ENCODE measurements at regions not wholly inside any gene's neighbourhood (a gene's known extent, or its start where the extent isn't known, plus 50 kb on each side); places are given as distances from the start of the nearest gene placed in this dataset.

DNA sequence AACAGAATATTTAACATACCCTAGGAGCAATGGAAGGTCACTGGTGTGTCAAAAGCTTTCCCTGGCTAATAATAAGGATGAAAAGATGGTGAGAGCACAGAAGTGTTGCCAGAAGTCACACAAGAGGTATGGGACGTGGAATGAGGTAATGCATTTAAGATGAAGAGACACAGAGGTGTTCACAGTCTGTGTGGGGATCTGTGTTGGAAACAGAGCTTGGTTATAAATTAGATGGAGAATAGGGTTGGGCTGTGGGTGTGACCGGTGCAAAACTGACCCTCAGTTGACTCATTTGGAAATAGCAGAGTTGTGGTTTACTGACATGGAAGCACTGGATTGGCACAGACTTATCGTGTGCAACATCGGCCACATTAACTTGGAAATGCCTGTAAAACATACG lies 372.5 kb downstream of the SATB2 start:
- TF ChIP-seq USF2 (CRISPR knock-in tag; IDR thresholded peaks at IDR 0.05) (no peak), RELA (CRISPR knock-in tag; IDR thresholded peaks at IDR 0.05; ENCODE audit: borderline replicate concordance) (no peak), SMAD4 (CRISPR knock-in tag; IDR thresholded peaks at IDR 0.05) (no peak), KAT7 (CRISPR knock-in tag; IDR thresholded peaks at IDR 0.05; ENCODE audit: borderline replicate concordance) (no peak), PREB (CRISPR knock-in tag; IDR thresholded peaks at IDR 0.05; ENCODE audit: borderline replicate concordance) (no peak), CREB1 (CRISPR knock-in tag; IDR thresholded peaks at IDR 0.05) (no peak), CTCF (IDR thresholded peaks at IDR 0.05) (no peak), SMAD3 (CRISPR knock-in tag; IDR thresholded peaks at IDR 0.05; ENCODE audit: borderline replicate concordance) (no peak), MLX (CRISPR knock-in tag; IDR thresholded peaks at IDR 0.05) (no peak), SP1 (CRISPR knock-in tag; conservative IDR thresholded peaks at IDR 0.05) (no peak), EMX1 (CRISPR knock-in tag; IDR thresholded peaks at IDR 0.05) (no peak)
- TF ChIP-seq, protein P1, sequence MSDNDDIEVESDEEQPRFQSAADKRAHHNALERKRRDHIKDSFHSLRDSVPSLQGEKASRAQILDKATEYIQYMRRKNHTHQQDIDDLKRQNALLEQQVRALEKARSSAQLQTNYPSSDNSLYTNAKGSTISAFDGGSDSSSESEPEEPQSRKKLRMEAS (CRISPR knock-in tag; IDR thresholded peaks at IDR 0.05), result no peak
- TF ChIP-seq, protein P2, sequence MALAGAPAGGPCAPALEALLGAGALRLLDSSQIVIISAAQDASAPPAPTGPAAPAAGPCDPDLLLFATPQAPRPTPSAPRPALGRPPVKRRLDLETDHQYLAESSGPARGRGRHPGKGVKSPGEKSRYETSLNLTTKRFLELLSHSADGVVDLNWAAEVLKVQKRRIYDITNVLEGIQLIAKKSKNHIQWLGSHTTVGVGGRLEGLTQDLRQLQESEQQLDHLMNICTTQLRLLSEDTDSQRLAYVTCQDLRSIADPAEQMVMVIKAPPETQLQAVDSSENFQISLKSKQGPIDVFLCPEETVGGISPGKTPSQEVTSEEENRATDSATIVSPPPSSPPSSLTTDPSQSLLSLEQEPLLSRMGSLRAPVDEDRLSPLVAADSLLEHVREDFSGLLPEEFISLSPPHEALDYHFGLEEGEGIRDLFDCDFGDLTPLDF (CRISPR knock-in tag; IDR thresholded peaks at IDR 0.05), result no peak

All from WTC11 (cell line).